Stimulated activated CD4-positive, alpha-beta T cell treated with anti-CD3 and anti-CD28 coated beads, Interleukin-4, amount 100 ng/mL, for 48 hours (primary cell): ENCODE measurements at regions not wholly inside any gene's neighbourhood (a gene's known extent, or its start where the extent isn't known, plus 50 kb on each side); places are given as distances from the start of the nearest gene placed in this dataset.

Experiments used
- DNase-seq, 2 donors: peaks; one replicate each; pipeline ENCODE4 v3.0.0-alpha.2; 2020; ENCODE audit warnings: low read depth in 2 of 2

DNA sequence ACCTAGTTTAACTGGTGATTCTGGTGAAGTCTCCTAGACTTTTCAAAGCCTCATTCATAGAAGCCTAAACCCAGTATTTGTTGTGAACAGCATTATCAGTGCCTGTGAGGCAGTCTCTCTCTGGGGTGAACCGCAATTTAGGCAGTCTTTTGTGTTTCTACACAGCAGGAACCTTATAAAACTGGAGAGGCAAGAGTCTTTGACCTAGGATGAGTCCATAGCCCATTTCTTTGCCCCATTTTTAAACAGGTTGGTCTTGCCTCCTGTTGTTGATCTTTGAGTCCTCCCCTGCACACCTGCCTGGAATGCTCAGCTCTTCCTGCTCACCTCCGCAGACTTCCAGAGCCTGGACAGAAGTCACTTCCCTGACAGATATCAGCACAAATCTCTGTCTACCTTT is 51.2 kb upstream of the NRP1 start:
- no peak for DNase-seq

- no peak for DNase-seq
Observed at GRCh38 chr10:33385015-33385414, 50.5 kb upstream of the NRP1 start.
